Endothelial cell of hepatic sinusoid (primary cell): ENCODE measurements at regions not wholly inside any gene's neighbourhood (a gene's known extent, or its start where the extent isn't known, plus 50 kb on each side); places are given as distances from the start of the nearest gene placed in this dataset.

Source experiments
- in situ Hi-C: cut with HindIII; loops from 2 replicates; pipeline ENCODE4 v1.10.0; 2017; ENCODE audit warnings: low sequenced_read_pairs

GRCh38 chr3:106371971-106372805 lies 503.4 kb upstream of the CBLB start:
- in situ Hi-C loops: no loop called here

- in situ Hi-C loops: no loop called here
Observed at GRCh38 chr3:106372806-106373190, 504.0 kb upstream of the CBLB start.

GRCh38 chr3:106376016-106376570 lies 507.3 kb upstream of the CBLB start:
- in situ Hi-C loops: no loop called here

GRCh38 chr3:106379251-106379750 lies 510.5 kb upstream of the CBLB start:
- in situ Hi-C loops: no loop called here

- in situ Hi-C loops: no loop called here
Observed at GRCh38 chr3:106380232-106380631, 511.4 kb upstream of the CBLB start.

GRCh38 chr3:106381286-106381938 lies 512.6 kb upstream of the CBLB start:
- in situ Hi-C loops: no loop called here

- in situ Hi-C loops: no loop called here
Observed at GRCh38 chr3:106381939-106382335, 513.1 kb upstream of the CBLB start.

GRCh38 chr3:106386050-106386449 lies 517.2 kb upstream of the CBLB start:
- in situ Hi-C loops: no loop called here

- in situ Hi-C loops: no loop called here
Observed at GRCh38 chr3:106392915-106393314, 524.1 kb upstream of the CBLB start.

- in situ Hi-C loops: no loop called here
Observed at GRCh38 chr3:106397006-106397405, 528.2 kb upstream of the CBLB start.

GRCh38 chr3:106398891-106399600 lies 530.2 kb upstream of the CBLB start:
- in situ Hi-C loops: no loop called here

- in situ Hi-C loops: no loop called here
Observed at GRCh38 chr3:106399761-106400160, 530.9 kb upstream of the CBLB start.

- in situ Hi-C loops: no loop called here
Observed at GRCh38 chr3:106401666-106402490, 533.1 kb upstream of the CBLB start.

GRCh38 chr3:106403371-106404145 lies 534.7 kb upstream of the CBLB start:
- in situ Hi-C loops: no loop called here

- in situ Hi-C loops: no loop called here
Observed at GRCh38 chr3:106413683-106414082, 544.9 kb upstream of the CBLB start.

- in situ Hi-C loops: no loop called here
Observed at GRCh38 chr3:106420628-106421027, 551.8 kb upstream of the CBLB start.

GRCh38 chr3:106421426-106421825 lies 552.6 kb upstream of the CBLB start:
- in situ Hi-C loops: no loop called here

- in situ Hi-C loops: no loop called here
Observed at GRCh38 chr3:106421909-106422308, 553.1 kb upstream of the CBLB start.

- in situ Hi-C loops: no loop called here
Observed at GRCh38 chr3:106423321-106424225, 554.8 kb upstream of the CBLB start.
